ENCODE measurements at regions not wholly inside any gene's neighbourhood (a gene's known extent, or its start where the extent isn't known, plus 50 kb on each side); places are given as distances from the start of the nearest gene placed in this dataset.

DNA sequence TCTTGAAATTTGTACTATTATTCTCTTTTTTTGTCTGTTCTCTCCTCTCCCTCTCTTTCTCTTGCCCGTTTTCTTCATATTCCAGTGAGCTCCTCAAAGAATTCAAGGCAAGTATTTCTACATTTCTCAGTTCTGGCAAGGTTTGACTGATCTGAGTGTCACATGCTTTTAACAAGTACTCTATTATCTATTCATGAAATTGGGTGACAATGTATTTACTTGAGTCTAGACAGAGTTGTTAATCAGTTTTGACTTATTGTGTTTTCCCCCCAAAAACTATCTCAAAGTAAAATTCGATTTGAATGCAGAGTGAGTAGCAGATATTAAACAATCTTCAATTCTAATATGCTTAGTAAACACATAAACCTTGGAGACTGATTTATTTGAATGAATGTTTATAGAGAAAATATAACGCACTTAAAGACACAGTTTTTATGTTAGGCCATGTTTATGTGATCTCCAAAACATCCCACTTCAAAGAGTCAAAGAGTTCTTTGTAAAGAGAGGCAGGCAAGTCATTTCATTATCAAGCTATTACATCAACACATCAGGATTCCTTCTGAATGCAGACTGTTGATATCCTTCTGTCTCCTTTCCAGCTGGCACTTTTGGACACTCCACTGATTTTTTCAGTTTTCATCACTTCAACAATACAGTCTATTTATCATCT is 166.6 kb downstream of the SLITRK6 start:
- Histone ChIP-seq H3K4me3 (replicated peaks in 1 of 2; ENCODE audit: low read depth in 1 of 2, low read length in 2 of 2) (no peak overlapping the region), H3K27me3 (ENCODE audit: insufficient read depth, low read length) (no peaks in the 10 kb centered on the region), H2AFZ (ENCODE audit: low read depth, low read length, poor library complexity, severe bottlenecking) (no peak overlapping the region), H3K4me2 (ENCODE audit: low read length) (no peak overlapping the region), H3K9ac (ENCODE audit: low read length) (no peak overlapping the region), H3K27ac (ENCODE audit: low read depth, low read length) (no peak overlapping the region), H3K9me2 (ENCODE audit: insufficient read depth) (no peaks in the 10 kb centered on the region), H3K36me3 (ENCODE audit: control insufficient read depth in 1 of 2, insufficient read depth in 2 of 2, low read length in 2 of 2) (no peaks in the 10 kb centered on the region), H4K20me1 (ENCODE audit: insufficient read depth) (no peaks in the 10 kb centered on the region), H3K79me2 (ENCODE audit: insufficient read depth, low read length) (no peaks in the 10 kb centered on the region), H3K4me1 (ENCODE audit: control insufficient read depth in 1 of 2, insufficient read depth in 2 of 2, low read length in 2 of 2) (no peaks in the 10 kb centered on the region), H3K9me3 (ENCODE audit: control insufficient read depth in 1 of 2, insufficient read depth in 1 of 2, low read depth in 1 of 2, low read length in 2 of 2) (0 out of 4 replicates have a peak, but pooled peaks cover 0 to 3% of the 10 kb centered on the region in 2 experiments)
- DNase-seq (ENCODE audit: low read depth, low spot score): no peak
- intact Hi-C loops (cut with micrococcal nuclease): no loop called here
- ChIA-PET POLR2A (no interaction called here), CTCF (no interaction called here), RAD21 (ENCODE audit: low non-redundant PET in 1 of 2, low total read pairs in 2 of 2, uncharacterized antibody in 2 of 2, unreplicated experiment in 2 of 2) (no interaction called here)
- ATAC-seq: no peak
- TF ChIP-seq, protein P1, sequence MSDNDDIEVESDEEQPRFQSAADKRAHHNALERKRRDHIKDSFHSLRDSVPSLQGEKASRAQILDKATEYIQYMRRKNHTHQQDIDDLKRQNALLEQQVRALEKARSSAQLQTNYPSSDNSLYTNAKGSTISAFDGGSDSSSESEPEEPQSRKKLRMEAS (IDR thresholded peaks at IDR 0.05): no peak
- TF ChIP-seq EZH2 (IDR thresholded peaks at IDR 0.05) (no peak), SIN3A (IDR thresholded peaks at IDR 0.05; ENCODE audit: low read depth) (no peak), TCF7L2 (IDR thresholded peaks at IDR 0.05; ENCODE audit: borderline replicate concordance, extremely low read depth, insufficient read depth, insufficient read length) (no peak), POLR2A (IDR thresholded peaks at IDR 0.05; ENCODE audit: borderline replicate concordance, extremely low read depth, insufficient read depth, insufficient read length) (no peak), FOSL1 (IDR thresholded peaks at IDR 0.05; ENCODE audit: low read depth) (no peak), SRF (IDR thresholded peaks at IDR 0.05; ENCODE audit: low read depth) (no peak), CTCF (IDR thresholded peaks at IDR 0.05 in 2 of 3, conservative IDR thresholded peaks at IDR 0.05 in 1 of 3; ENCODE audit: borderline replicate concordance in 1 of 3, insufficient read depth in 1 of 3, low read depth in 2 of 3, low read length in 2 of 3) (no peak), ELF1 (IDR thresholded peaks at IDR 0.05; ENCODE audit: borderline replicate concordance, low read depth) (no peak), JUND (IDR thresholded peaks at IDR 0.05) (no peak), POLR2AphosphoS5 (IDR thresholded peaks at IDR 0.05; ENCODE audit: low read depth, low read length) (no peak), SP1 (IDR thresholded peaks at IDR 0.05; ENCODE audit: low read depth) (no peak), CBX3 (IDR thresholded peaks at IDR 0.05; ENCODE audit: low read depth) (no peak), YY1 (IDR thresholded peaks at IDR 0.05; ENCODE audit: extremely low read depth, insufficient replicate concordance, low read depth, low read length) (no peak), EZH2phosphoT487 (IDR thresholded peaks at IDR 0.05; ENCODE audit: borderline replicate concordance) (no peak)
- TF ChIP-seq, protein P2, sequence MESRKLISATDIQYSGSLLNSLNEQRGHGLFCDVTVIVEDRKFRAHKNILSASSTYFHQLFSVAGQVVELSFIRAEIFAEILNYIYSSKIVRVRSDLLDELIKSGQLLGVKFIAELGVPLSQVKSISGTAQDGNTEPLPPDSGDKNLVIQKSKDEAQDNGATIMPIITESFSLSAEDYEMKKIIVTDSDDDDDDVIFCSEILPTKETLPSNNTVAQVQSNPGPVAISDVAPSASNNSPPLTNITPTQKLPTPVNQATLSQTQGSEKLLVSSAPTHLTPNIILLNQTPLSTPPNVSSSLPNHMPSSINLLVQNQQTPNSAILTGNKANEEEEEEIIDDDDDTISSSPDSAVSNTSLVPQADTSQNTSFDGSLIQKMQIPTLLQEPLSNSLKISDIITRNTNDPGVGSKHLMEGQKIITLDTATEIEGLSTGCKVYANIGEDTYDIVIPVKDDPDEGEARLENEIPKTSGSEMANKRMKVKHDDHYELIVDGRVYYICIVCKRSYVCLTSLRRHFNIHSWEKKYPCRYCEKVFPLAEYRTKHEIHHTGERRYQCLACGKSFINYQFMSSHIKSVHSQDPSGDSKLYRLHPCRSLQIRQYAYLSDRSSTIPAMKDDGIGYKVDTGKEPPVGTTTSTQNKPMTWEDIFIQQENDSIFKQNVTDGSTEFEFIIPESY (IDR thresholded peaks at IDR 0.05; ENCODE audit: extremely low read depth, insufficient replicate concordance, low read length): no peak
- no TSS peak for BruUV-seq (replicated peaks)

All from HCT116 (cell line).